ENCODE measurements at regions not wholly inside any gene's neighbourhood (a gene's known extent, or its start where the extent isn't known, plus 50 kb on each side); places are given as distances from the start of the nearest gene placed in this dataset.

GRCh38 chr17:77306790-77307478, 166.2 kb downstream of the SEC14L1 start (continued):
- TF ChIP-seq ZNF576 (CRISPR knock-in tag; IDR thresholded peaks at IDR 0.05) = peak; percentile 61; the same call in 1 of the 2 replicates
- TF ChIP-seq CBX1 (IDR thresholded peaks at IDR 0.05; ENCODE audit: low read depth) = peak; percentile 81
- TF ChIP-seq RCOR2 (CRISPR knock-in tag; IDR thresholded peaks at IDR 0.05) = peak; percentile 73
- no peak for TF ChIP-seq NONO (IDR thresholded peaks at IDR 0.05)
- peak; percentile 53; the same call in 1 of the 2 replicates for TF ChIP-seq NONO (CRISPR knock-in tag; conservative IDR thresholded peaks at IDR 0.05)
- peak; percentile 57; the same call in 1 of the 2 replicates for TF ChIP-seq THAP9 (CRISPR knock-in tag; IDR thresholded peaks at IDR 0.05; ENCODE audit: borderline replicate concordance)
- no peak for TF ChIP-seq PCBP1 (IDR thresholded peaks at IDR 0.05; ENCODE audit: borderline replicate concordance, low read depth, low read length)
- no peak for TF ChIP-seq ZNF432 (CRISPR knock-in tag; IDR thresholded peaks at IDR 0.05; ENCODE audit: borderline replicate concordance)
- 0 out of 2 replicates have a peak, but pooled peaks have one; percentile 37 for TF ChIP-seq NFATC3 (CRISPR knock-in tag; IDR thresholded peaks at IDR 0.05)
- TF ChIP-seq EZH2 (conservative IDR thresholded peaks at IDR 0.05; ENCODE audit: low read depth, low read length) = no peak
- peak; percentile 80 for TF ChIP-seq BRF2 (CRISPR knock-in tag; IDR thresholded peaks at IDR 0.05)
- TF ChIP-seq GTF2F1 (IDR thresholded peaks at IDR 0.05; ENCODE audit: low read length) = no peak
- TF ChIP-seq GATAD1 (CRISPR knock-in tag; IDR thresholded peaks at IDR 0.05) = peak; percentile 64; the same call in 1 of the 2 replicates
- no peak for TF ChIP-seq RFX5 (IDR thresholded peaks at IDR 0.05; ENCODE audit: low read depth, low read length)
- no peak for TF ChIP-seq ZNF672 (CRISPR knock-in tag; IDR thresholded peaks at IDR 0.05)
- TF ChIP-seq FOXJ3 (CRISPR knock-in tag; IDR thresholded peaks at IDR 0.05; ENCODE audit: borderline replicate concordance) = peak; percentile 66
- TF ChIP-seq HMGXB3 (CRISPR knock-in tag; IDR thresholded peaks at IDR 0.05; ENCODE audit: borderline replicate concordance) = peak; percentile 87; the same call in 1 of the 2 replicates
- TF ChIP-seq EEA1 (CRISPR knock-in tag; IDR thresholded peaks at IDR 0.05; ENCODE audit: borderline replicate concordance) = peak; percentile 43; the same call in 1 of the 2 replicates
- peak; percentile 86; the same call in 1 of the 2 replicates for TF ChIP-seq SPEN (CRISPR knock-in tag; IDR thresholded peaks at IDR 0.05; ENCODE audit: low read depth)
- no peak for TF ChIP-seq CREBL2 (CRISPR knock-in tag; IDR thresholded peaks at IDR 0.05; ENCODE audit: borderline replicate concordance)
- TF ChIP-seq ASH2L (IDR thresholded peaks at IDR 0.05; ENCODE audit: insufficient read length, low read depth, low read length) = peak; percentile 68

Measured in HepG2 (cell line).